PC-3 (cell line): ENCODE measurements at regions not wholly inside any gene's neighbourhood (a gene's known extent, or its start where the extent isn't known, plus 50 kb on each side); places are given as distances from the start of the nearest gene placed in this dataset.
A peak's percentile ranks its signal among the peaks of the same experiment; 100 is the strongest.

Source experiments
- ATAC-seq: fragments of 200-7000 bp; cut with Tn5 transposase; 2 replicates; pipeline ENCODE4 v1.9.1; 2020; ENCODE audit warnings: mild to moderate bottlenecking, moderate library complexity
- BruUV-seq: library from RNA; stranded (reverse); fragments of 400-500 nt; replicated peaks from 2 replicates; lab custom pipeline; 2021; lab: Mats Ljungman, UMichigan
- CTCF ChIA-PET: fragments of 300-600 bp; sonication (Branson Sonifier 250); formaldehyde crosslinking; loops from one replicate; lab custom pipeline; 2022; ENCODE audit warnings: antibody characterized with exemption; lab: Charles Lee
- POLR2A ChIA-PET: fragments of 300-600 bp; sonication (Branson Sonifier 250); formaldehyde crosslinking; loops from one replicate; lab custom pipeline; 2022; ENCODE audit warnings: antibody characterized with exemption; ENCODE audit not compliant: unreplicated experiment; lab: Charles Lee
- DNase-seq: peaks from one replicate; pipeline ENCODE4 v3.0.0-alpha.2; 2015
- H2AFZ ChIP-seq: fragments of 300-600 bp; sonication (generic); 2 replicates; pipeline ENCODE4 v1.6.0; 2016; ENCODE audit warnings: antibody characterized with exemption, low read length
- H3F3A ChIP-seq: fragments of 300-600 bp; sonication (generic); one replicate; pipeline ENCODE4 v1.6.0; 2017; ENCODE audit warnings: antibody characterized with exemption, low read length, control low read depth, mild to moderate bottlenecking; ENCODE audit not compliant: unreplicated experiment
- H3K27ac ChIP-seq: fragments of 300-600 bp; sonication (generic); 2 replicates; pipeline ENCODE4 v1.5.1; 2016; ENCODE audit warnings: mild to moderate bottlenecking, low read length
- H3K27me3 ChIP-seq: fragments of 300-600 bp; sonication (generic); 2 replicates; pipeline ENCODE4 v1.6.1; 2016; ENCODE audit warnings: low read length, mixed read lengths
- H3K36me3 ChIP-seq: fragments of 300-600 bp; sonication (generic); 2 replicates; pipeline ENCODE4 v1.6.1; 2016; ENCODE audit warnings: low read depth, mixed run types, low read length, mixed read lengths
- H3K4me1 ChIP-seq: fragments of 300-600 bp; sonication (generic); 2 replicates; pipeline ENCODE4 v1.5.1; 2016; ENCODE audit warnings: low read length; ENCODE audit not compliant: insufficient read depth
- H3K4me2 ChIP-seq: fragments of 300-600 bp; sonication (generic); 2 replicates; pipeline ENCODE4 v1.6.0; 2016; ENCODE audit warnings: low read length
- H3K4me3 ChIP-seq: fragments of 300-600 bp; sonication (generic); 2 replicates; pipeline ENCODE4 v1.5.1; 2016; ENCODE audit warnings: mild to moderate bottlenecking, low read length, mixed read lengths
- H3K79me2 ChIP-seq: fragments of 300-600 bp; sonication (generic); 2 replicates; pipeline ENCODE4 v1.6.1; 2017; ENCODE audit warnings: low read length, mixed read lengths
- H3K9ac ChIP-seq: fragments of 300-600 bp; sonication (generic); 2 replicates; pipeline ENCODE4 v1.6.0; 2016; ENCODE audit warnings: mild to moderate bottlenecking, low read length
- H3K9me2 ChIP-seq: fragments of 300-600 bp; sonication (generic); replicated peaks from 2 replicates; pipeline ENCODE4 v1.6.1; 2016; ENCODE audit warnings: mixed run types, low read length, mixed read lengths
- H3K9me3 ChIP-seq: fragments of 300-600 bp; sonication (generic); 2 replicates; pipeline ENCODE4 v1.6.1; 2016; ENCODE audit warnings: low read length, mixed read lengths
- H4K20me1 ChIP-seq: fragments of 300-600 bp; sonication (generic); 2 replicates; pipeline ENCODE4 v1.6.1; 2016; ENCODE audit warnings: low read length, mixed read lengths
- EZH2 ChIP-seq: fragments of 300-600 bp; sonication (generic); IDR thresholded peaks from one replicate; pipeline ENCODE4 v1.6.1; 2017; ENCODE audit warnings: antibody characterized with exemption, mild to moderate bottlenecking, low read length; ENCODE audit not compliant: unreplicated experiment
- EZH2phosphoT487 ChIP-seq: fragments of 300-600 bp; sonication (generic); IDR thresholded peaks from 2 replicates; pipeline ENCODE4 v1.6.1; 2018; ENCODE audit warnings: mild to moderate bottlenecking, antibody characterized with exemption, low read length, borderline replicate concordance
- intact Hi-C: fragments of 100-400 bp; cut with micrococcal nuclease; formaldehyde crosslinking; loops from 2 replicates; pipeline ENCODE4 v1.9.0; 2023
- TF ChIP-seq, protein P1 (sequence below): fragments of 300-600 bp; sonication (generic); conservative IDR thresholded peaks from 2 replicates; pipeline ENCODE4 v1.5.1; 2017; ENCODE audit warnings: antibody characterized with exemption, low read depth, mild to moderate bottlenecking, low read length

DNA sequence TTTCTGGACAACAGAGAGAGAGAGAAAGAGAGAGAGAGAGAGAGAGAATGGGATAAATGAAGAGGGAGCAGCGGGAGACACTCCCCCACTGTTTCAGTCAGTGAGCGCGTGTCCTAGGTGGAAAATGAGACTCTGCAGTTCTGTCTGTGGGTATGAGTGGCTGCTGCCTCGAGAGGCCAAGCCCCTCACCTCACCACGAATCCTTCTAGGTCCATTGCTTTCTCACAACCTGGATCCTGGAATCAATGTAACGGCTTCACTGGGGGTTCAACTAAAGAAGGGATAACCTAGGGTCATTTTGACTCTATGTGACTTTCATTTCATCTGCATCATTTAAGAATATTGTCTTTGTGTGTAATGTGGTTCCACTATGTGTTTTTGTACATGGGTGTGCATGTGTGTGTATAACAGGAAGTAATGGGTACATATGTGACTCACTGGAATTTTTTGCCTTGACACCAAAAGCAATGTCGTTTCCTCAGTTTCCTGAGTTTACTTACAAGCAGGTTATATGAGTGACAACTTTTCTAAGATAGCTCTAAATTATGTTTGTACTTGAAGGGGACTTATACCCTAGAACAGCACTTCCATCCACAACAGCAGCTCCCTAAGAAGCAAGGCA is 221.4 kb upstream of the TRIB2 start:
- no peak for TF ChIP-seq EZH2
- TF ChIP-seq EZH2phosphoT487 = no peak
- TF ChIP-seq, protein P1, sequence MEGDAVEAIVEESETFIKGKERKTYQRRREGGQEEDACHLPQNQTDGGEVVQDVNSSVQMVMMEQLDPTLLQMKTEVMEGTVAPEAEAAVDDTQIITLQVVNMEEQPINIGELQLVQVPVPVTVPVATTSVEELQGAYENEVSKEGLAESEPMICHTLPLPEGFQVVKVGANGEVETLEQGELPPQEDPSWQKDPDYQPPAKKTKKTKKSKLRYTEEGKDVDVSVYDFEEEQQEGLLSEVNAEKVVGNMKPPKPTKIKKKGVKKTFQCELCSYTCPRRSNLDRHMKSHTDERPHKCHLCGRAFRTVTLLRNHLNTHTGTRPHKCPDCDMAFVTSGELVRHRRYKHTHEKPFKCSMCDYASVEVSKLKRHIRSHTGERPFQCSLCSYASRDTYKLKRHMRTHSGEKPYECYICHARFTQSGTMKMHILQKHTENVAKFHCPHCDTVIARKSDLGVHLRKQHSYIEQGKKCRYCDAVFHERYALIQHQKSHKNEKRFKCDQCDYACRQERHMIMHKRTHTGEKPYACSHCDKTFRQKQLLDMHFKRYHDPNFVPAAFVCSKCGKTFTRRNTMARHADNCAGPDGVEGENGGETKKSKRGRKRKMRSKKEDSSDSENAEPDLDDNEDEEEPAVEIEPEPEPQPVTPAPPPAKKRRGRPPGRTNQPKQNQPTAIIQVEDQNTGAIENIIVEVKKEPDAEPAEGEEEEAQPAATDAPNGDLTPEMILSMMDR = no peak
- DNase-seq = no peak
- ChIA-PET POLR2A (no interaction called here), CTCF (no interaction called here)
- H3K9me2 ChIP-seq = no peaks in the 10 kb centered on the region
- H3K27ac ChIP-seq = no peak overlapping the region
- no peak for ATAC-seq
- no peaks in the 10 kb centered on the region for H3K36me3 ChIP-seq
- H3F3A ChIP-seq = no peaks in the 10 kb centered on the region
- H3K9ac ChIP-seq = no peak overlapping the region
- H3K4me2 ChIP-seq = no peak overlapping the region
- no peaks in the 10 kb centered on the region for H3K27me3 ChIP-seq
- H3K4me1 ChIP-seq = peaks cover 20% of the 10 kb centered on the region
- no peaks in the 10 kb centered on the region for H3K9me3 ChIP-seq
- no peak overlapping the region for H3K4me3 ChIP-seq
- H2AFZ ChIP-seq = no peak overlapping the region
- no peaks in the 10 kb centered on the region for H3K79me2 ChIP-seq
- intact Hi-C loops = loop anchor here (5.0 kb wide), 1 partner anchor 222 kb away; the partner anchor contains the start of gene TRIB2
- H4K20me1 ChIP-seq = no peaks in the 10 kb centered on the region
- BruUV-seq = no TSS peak

DNA sequence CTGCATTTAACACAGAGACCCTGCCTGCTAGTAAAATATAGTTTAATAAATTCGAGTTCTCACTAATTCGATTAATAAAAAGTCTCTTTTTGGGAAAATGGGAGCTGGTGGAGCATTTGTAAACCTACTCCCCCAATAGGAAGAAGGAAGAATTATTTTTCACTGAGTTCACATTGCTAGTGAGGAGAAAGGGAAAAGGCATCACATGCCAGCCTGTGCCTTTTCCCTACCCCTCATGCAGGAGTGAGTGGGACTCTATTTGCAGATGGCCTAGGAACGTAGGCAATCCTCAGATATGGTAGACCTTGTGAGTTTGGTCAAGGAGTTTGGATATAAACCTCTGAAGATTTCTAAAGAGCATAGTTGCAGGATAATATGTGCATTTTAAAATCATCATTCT is 218.4 kb upstream of the TRIB2 start:
- Histone ChIP-seq H3K36me3 (no peaks in the 10 kb centered on the region), H3K9ac (no peak overlapping the region), H2AFZ (no peak overlapping the region), H3K4me2 (no peak overlapping the region), H3F3A (no peaks in the 10 kb centered on the region), H4K20me1 (no peaks in the 10 kb centered on the region), H3K4me1 (peaks cover 22% of the 10 kb centered on the region), H3K4me3 (no peak overlapping the region), H3K27ac (no peak overlapping the region; the same call in 1 of the 2 replicates), H3K9me2 (no peaks in the 10 kb centered on the region), H3K27me3 (no peaks in the 10 kb centered on the region), H3K9me3 (no peaks in the 10 kb centered on the region), H3K79me2 (no peaks in the 10 kb centered on the region)
- ATAC-seq = no peak
- ChIA-PET CTCF (no interaction called here), POLR2A (no interaction called here)
- TF ChIP-seq, protein P1 = peak; percentile 26; the same call in 1 of the 2 replicates
- TF ChIP-seq EZH2phosphoT487 = no peak
- TF ChIP-seq EZH2 = no peak
- no TSS peak for BruUV-seq
- no peak for DNase-seq
- intact Hi-C loops = loop anchor here (5.0 kb wide), 1 partner anchor 219 kb away; the partner anchor contains the start of gene TRIB2

DNA sequence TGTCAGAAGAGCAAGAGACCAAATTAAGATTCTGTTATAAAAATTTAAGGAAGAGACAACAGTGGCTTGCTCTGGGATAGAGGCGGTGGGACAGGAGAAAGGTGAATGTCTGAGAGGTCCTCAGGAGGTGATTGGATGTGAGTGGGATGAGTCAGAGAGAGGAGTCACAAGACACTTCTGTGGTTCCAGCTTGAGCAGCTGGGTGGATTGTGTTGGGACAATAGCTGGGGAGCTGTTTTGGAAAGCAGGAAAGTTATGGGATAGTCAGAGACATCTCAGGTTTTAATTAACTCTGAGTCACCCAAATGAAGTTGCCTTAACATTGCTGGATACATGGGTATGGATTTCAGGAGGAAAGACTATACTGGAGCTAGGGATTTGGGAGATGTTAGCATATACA is 218.0 kb upstream of the TRIB2 start:
- intact Hi-C loops = loop anchor here (5.0 kb wide), 1 partner anchor 219 kb away; the partner anchor contains the start of gene TRIB2
- Histone ChIP-seq H2AFZ (no peak overlapping the region), H3K4me3 (no peak overlapping the region), H4K20me1 (no peaks in the 10 kb centered on the region), H3K36me3 (no peaks in the 10 kb centered on the region), H3K9ac (no peak overlapping the region), H3K79me2 (no peaks in the 10 kb centered on the region), H3K27ac (no peak overlapping the region; the same call in 1 of the 2 replicates), H3K4me2 (no peak overlapping the region), H3K27me3 (no peaks in the 10 kb centered on the region), H3K9me3 (no peaks in the 10 kb centered on the region), H3F3A (no peaks in the 10 kb centered on the region), H3K9me2 (no peaks in the 10 kb centered on the region), H3K4me1 (peaks cover 19% of the 10 kb centered on the region)
- TF ChIP-seq EZH2 = no peak
- no TSS peak for BruUV-seq
- ATAC-seq (peak; percentile 86), DNase-seq (peak; percentile 66)
- ChIA-PET POLR2A (no interaction called here), CTCF (no interaction called here)
